ENCODE measurements at regions not wholly inside any gene's neighbourhood (a gene's known extent, or its start where the extent isn't known, plus 50 kb on each side); places are given as distances from the start of the nearest gene placed in this dataset.

DNA sequence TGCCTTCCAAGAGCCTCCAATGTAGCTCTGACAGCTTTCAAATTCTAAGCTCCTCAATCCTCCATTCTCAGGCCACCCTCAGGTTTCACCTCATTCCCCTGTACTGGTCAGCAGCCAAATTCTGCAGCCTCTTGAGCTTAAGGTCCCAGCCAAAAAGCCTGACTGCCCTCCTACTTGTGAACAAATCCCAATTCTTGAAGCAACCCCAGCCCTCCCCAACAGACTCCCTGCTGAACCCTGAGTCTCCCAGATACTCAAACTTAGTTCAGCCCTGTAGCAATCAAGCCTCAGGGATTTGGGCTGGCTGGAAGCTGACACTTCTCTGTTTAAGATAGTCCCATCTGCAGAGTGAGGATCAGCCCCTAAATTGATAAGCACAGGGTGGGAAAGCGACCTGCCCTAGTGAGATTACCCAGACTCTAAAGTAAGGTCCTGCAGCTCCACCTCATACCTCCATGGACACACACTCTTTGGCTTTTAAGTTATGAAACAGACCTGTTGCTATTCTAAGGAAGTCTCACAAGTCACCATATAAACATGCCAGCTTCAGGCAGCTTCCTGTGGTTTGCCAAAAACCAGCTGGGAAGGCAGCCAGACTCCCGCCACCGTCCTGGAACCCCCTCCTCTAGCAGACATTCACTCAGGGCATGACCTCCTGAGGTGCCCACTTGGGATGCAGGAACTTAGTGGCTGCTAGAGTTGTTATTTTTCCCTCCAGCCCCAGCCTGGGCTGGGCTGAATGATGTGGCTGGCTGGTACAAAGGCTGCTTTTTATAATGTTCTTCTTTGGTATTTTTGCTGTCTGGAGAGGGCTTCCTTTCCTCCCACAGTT is 82.5 kb upstream of the PICALM start:
- Mint-ChIP-seq H3K4me1 (ENCODE audit: unreplicated experiment) (peaks cover 17% of the 10 kb centered on the region), H3K27ac (no peak overlapping the region), H3K4me3 (no peak overlapping the region), H3K36me3 (no peaks in the 10 kb centered on the region), H3K27me3 (no peaks in the 10 kb centered on the region), H3K9me3 (no peaks in the 10 kb centered on the region)
- TF ChIP-seq, protein P1, sequence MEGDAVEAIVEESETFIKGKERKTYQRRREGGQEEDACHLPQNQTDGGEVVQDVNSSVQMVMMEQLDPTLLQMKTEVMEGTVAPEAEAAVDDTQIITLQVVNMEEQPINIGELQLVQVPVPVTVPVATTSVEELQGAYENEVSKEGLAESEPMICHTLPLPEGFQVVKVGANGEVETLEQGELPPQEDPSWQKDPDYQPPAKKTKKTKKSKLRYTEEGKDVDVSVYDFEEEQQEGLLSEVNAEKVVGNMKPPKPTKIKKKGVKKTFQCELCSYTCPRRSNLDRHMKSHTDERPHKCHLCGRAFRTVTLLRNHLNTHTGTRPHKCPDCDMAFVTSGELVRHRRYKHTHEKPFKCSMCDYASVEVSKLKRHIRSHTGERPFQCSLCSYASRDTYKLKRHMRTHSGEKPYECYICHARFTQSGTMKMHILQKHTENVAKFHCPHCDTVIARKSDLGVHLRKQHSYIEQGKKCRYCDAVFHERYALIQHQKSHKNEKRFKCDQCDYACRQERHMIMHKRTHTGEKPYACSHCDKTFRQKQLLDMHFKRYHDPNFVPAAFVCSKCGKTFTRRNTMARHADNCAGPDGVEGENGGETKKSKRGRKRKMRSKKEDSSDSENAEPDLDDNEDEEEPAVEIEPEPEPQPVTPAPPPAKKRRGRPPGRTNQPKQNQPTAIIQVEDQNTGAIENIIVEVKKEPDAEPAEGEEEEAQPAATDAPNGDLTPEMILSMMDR (conservative IDR thresholded peaks at IDR 0.05) = no peak
- DNase-seq (ENCODE audit: extremely low spot score, unreplicated experiment) = no peak

DNA sequence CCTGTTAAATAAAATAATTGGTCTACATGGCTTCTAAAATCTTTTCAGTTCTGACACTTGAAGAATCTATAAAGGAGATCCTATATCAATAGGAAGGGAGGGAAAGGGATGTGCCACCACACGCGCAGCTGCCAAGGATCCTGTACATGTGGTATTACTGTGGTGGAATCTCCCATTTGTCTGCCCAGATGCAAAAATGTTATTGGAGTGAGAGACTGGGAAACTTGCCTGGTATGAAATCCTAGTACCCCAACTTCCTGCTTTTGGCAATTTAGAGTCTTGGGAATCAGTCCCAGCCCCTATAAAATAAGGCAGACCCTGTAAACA is 81.9 kb upstream of the PICALM start:
- Mint-ChIP-seq H3K4me1 (ENCODE audit: unreplicated experiment) (peaks cover 17% of the 10 kb centered on the region), H3K27ac (no peak overlapping the region), H3K4me3 (no peak overlapping the region), H3K27me3 (no peaks in the 10 kb centered on the region), H3K36me3 (no peaks in the 10 kb centered on the region), H3K9me3 (no peaks in the 10 kb centered on the region)
- no peak for DNase-seq (ENCODE audit: extremely low spot score, unreplicated experiment)
- TF ChIP-seq, protein P1 (conservative IDR thresholded peaks at IDR 0.05) = no peak

DNA sequence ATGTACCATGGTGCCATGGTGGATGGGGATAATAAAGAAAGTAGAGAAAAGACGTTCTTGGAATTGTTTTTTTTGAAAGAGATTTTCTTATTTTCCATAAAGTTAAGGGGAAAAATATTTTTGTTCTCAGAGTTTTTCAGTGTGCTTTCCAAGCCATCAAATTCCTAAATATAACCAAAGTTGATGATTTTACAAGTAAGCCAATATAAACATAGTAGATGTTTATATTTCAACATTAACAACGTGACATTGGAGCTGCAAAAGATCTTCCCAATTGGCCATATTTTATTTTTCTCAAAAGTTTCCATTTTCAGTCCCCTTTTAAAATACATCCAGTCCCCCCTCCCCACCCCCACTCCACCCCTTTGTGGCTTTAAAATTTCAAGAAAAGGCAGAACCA is 80.9 kb upstream of the PICALM start:
- no peaks in the 10 kb centered on the region for H3K9me3 Mint-ChIP-seq
- TF ChIP-seq, protein P1 (conservative IDR thresholded peaks at IDR 0.05) = no peak
- no peak overlapping the region for H3K4me3 Mint-ChIP-seq
- no peak for DNase-seq (ENCODE audit: extremely low spot score, unreplicated experiment)
- no peak overlapping the region for H3K27ac Mint-ChIP-seq
- H3K4me1 Mint-ChIP-seq (ENCODE audit: unreplicated experiment) = peaks cover 21% of the 10 kb centered on the region
- no peaks in the 10 kb centered on the region for H3K36me3 Mint-ChIP-seq
- H3K27me3 Mint-ChIP-seq = no peaks in the 10 kb centered on the region

DNA sequence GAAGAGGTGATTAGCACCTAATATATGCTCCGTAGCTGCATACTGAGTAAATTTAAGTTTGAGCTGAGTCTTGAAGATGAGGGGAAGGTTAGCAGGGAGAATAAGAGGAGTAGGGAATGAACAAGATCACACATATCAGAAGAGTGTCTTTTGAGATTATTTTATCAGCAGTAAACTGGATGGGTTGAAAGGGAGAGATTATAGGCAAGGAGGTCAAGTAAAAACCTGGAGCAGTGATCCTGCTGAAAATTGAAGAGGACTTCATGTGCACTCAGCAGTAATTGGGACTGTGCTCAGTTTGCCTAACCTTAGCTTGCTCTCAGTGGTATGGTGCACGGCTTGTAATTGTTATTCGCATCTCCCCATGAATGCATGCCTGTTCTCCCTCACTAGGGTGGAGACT is 79.5 kb upstream of the PICALM start:
- no peak overlapping the region for H3K4me3 Mint-ChIP-seq
- TF ChIP-seq, protein P1 (conservative IDR thresholded peaks at IDR 0.05) = no peak
- H3K9me3 Mint-ChIP-seq = no peaks in the 10 kb centered on the region
- no peak overlapping the region for H3K27ac Mint-ChIP-seq
- DNase-seq (ENCODE audit: extremely low spot score, unreplicated experiment) = no peak
- H3K27me3 Mint-ChIP-seq = no peaks in the 10 kb centered on the region
- H3K4me1 Mint-ChIP-seq (ENCODE audit: unreplicated experiment) = peaks cover 25% of the 10 kb centered on the region
- no peaks in the 10 kb centered on the region for H3K36me3 Mint-ChIP-seq

DNA sequence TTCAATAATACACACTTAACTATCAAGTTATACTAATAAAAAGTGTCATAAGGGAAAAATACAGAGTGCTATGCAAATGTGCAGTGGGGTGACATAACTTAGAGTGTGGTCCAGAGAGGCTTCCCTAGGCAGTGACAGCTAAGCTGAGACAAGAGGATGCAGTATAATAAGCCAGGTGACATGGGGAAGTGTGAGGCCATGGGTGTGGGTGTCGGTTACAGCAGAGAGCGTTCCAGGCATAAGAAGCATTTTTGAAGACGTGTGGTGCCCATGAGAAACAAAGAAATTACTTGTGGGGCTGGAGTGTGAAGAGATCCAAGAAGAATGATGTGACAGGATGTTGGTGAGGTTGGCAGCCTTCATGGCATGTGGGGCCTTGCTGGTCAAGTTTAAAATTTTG is 78.1 kb upstream of the PICALM start:
- H3K4me3 Mint-ChIP-seq = no peak overlapping the region
- peaks cover 20% of the 10 kb centered on the region for H3K4me1 Mint-ChIP-seq (ENCODE audit: unreplicated experiment)
- no peaks in the 10 kb centered on the region for H3K27me3 Mint-ChIP-seq
- no peaks in the 10 kb centered on the region for H3K9me3 Mint-ChIP-seq
- H3K27ac Mint-ChIP-seq = no peak overlapping the region
- no peaks in the 10 kb centered on the region for H3K36me3 Mint-ChIP-seq
- TF ChIP-seq, protein P1 (conservative IDR thresholded peaks at IDR 0.05) = no peak
- DNase-seq (ENCODE audit: extremely low spot score, unreplicated experiment) = no peak

Measured in type B pancreatic cell (in vitro differentiated cells).